HG02763 (cell line): ENCODE measurements at regions not wholly inside any gene's neighbourhood (a gene's known extent, or its start where the extent isn't known, plus 50 kb on each side); places are given as distances from the start of the nearest gene placed in this dataset.

Experiments
- ATAC-seq: cut with Tn5 transposase; IDR thresholded peaks from one replicate; pipeline ENCODE4 v1.9.1; 2021; ENCODE audit warnings: mild to moderate bottlenecking, moderate library complexity; ENCODE audit not compliant: unreplicated experiment

DNA sequence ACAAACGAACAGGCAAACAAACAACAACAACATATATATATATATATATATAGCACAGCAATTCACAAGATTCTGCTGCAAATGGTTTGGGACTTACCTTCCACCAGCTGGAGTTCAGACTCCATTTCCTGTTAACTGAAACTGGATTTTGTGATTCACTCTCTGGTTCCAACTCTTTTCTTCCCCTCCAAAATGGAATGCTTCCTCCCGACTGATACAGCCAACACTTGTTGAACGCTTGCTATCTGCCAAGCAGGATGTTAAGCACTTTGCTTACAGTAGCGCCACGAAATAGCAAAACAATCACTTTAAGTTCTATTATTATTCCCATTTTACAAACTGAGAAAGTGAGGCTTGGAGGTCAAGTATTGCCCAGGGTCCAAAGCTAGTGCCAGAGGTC, 116.0 kb upstream of the TMEM132C start:
- ATAC-seq = no peak

DNA sequence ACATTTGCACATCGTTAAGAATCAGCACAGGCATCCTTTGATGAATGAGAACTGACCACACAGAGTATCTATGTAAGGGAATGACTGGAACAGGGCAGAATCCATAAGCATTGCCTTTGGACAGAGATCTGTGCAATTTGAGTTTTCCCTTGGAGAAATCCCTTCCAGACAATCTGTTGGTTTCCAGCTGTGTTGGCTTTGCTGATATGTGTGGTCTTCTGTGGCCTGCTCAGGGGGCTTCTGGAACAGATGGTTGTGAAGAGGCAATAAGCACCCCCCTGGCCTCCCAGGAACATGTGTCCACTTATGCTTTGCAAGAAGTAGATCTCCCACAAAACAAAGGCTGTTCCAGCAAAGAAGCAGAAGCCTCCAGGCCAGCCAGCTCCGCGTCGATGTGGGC, 111.4 kb upstream of the TMEM132C start:
- ATAC-seq = no peak

DNA sequence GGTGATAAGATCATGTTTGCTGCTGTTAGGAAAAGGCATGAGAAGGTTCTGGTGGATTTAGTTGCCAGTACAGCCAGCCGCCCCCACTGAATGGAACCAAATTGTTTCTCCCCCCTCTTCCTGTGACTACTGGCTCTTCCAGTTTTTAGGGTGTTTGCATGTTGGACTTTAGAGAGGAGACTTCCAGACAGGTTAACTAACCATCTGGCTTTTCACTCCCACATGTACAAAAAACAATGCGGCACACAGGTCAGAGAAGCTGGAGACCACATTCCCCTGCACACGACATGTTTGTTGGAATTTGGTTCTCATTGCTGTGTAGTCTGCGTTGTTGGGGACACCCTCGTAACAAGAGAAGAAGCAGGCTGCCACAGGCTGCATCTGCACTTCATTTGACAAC, 103.9 kb upstream of the TMEM132C start:
- ATAC-seq = no peak

DNA sequence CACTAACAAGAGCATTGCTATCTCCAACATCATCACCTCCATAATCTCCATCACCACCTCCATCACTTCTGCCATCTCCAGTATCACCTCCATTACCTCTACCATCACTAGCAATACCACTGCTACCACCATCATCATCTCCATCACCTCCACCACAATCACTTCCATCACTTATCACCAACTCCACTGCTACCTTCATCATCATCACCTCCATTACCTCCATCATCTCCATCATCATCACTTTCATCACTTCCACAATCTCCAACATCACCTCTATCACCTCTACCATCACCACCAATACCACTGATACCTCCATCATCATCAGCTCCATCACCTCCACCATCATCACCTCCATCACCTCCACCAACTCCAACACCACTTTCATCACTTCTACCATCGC, 102.4 kb upstream of the TMEM132C start:
- ATAC-seq = no peak

DNA sequence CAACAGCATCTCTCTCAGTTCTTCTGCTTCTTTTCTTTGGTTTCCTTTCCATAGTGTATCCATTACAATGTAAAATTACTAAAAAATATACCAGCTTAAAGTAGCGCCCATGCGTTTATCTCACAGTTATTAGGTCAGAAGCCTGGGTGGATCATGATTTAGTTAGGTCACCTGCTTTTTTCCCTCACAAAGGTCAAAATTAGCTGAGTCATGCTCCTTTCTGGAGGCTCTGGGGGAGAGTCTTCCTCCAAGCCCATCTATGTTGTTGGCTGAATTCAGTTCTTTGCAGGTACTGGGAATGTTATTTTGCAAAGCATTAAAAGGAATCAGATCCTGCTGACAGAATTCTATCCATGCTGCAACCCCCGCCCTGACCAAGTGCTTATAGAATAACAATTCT, 101.6 kb upstream of the TMEM132C start:
- no peak for ATAC-seq

DNA sequence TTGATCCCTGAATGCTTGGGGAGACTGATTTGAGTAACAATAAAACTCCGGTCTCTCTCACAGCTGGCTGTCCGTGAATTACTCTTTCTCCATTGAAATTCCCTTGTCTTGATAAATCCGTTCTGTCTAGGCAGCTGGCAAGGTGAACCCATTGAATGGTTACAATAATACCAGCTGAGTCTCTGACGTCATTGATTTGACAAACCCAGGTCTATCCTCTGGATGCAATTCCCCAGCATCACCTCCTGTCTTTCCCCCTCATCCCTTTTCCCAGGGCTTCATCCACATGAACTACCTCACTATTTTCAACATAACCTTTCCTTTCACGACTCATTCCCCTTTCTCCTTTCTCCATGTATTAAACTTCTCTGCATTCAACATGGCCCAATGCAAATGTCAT, 98.7 kb upstream of the TMEM132C start:
- ATAC-seq = no peak

DNA sequence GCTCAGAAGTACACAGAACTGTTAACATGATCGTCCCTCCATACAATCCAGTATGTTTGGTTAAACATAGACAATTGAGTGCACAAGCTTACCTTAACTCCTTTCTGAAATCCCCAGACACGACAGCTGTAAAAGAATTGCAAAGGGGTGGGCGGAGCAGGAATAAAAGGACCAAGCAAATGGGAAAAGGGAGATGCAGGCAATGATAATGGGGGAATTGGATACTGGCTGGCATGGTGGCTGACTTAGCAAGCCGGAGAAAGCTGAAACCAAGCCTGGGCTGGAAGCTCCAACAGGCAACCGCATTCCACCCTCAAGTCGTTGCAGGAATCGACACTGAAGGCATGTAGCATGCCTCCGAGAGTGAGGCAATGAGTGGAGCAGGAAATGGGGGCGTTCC, 96.8 kb upstream of the TMEM132C start:
- ATAC-seq = no peak

DNA sequence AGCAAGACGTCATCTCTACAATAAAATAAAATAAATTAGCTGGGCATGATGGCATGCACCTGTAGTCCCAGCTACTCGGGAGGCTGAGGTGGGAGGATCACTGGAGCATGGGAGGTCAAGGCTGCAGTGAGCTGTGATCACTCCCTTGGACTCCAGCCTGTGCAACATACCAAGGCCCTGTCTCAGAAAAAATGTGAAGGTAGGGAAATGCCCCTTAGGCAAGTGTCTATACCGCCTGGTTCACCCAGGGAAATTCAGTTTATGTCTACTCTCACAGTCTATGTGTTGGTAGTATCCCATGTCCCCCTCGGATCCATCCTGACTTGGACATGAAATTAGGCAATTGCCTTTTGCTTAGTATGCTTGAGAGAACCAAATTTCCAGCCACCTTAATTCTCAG, 88.4 kb upstream of the TMEM132C start:
- no peak for ATAC-seq

DNA sequence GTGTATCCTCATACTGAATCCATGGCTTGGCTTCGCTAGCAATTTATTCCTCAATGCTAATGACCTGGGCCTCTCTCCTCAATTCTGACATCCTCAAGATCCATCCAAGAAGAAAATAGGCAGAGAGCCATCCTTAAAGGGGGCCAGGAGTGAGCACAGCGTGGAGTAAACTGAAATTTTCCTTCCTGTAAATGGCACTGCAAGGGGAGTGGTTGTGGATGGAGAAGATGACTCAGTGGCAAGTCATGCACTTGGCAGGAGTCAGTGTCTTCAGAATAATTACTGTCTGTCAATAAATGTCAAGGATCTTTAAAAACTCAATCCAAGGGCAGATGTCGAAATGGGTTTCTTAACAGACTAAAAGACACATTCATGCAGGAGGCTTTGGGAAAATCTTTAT, 88.0 kb upstream of the TMEM132C start:
- no peak for ATAC-seq

DNA sequence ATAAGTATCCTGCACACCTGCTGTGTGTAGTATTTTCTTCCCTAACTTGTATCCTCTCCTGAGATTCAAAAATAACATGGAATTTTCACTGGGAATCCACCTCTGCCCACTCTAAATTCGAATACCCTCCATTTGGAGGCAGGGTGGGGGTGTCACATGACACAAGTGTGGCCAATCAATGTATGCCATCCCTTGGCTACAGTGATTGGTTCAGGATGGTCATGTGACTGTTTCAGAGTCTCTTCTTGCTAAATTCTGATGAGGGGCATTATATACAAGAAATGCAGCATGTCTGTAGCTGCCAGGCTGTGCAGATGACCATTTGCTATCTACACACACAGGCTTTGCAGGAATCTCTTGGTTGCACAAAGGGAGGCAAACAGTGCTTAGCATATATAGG, 86.8 kb upstream of the TMEM132C start:
- no peak for ATAC-seq

DNA sequence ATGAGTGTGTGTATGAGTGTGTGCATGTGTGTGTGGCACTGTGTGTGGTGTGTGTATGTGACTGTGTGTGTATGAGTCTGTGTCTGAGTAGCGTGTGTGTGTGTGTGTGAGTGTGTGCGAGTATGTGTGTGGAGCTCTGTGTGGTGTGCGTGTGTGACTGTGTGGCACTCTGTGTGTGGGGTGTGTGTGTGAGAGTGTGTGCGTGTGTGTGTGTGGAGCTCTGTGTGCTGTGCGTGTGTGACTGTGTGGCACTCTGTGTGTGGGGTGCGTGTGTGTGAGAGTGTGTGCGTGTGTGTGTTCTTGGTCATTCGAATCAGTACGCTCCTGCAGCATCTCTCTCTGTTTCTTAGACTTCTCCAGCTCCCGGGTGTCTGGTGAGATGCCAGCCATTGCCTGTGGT, 76.9 kb upstream of the TMEM132C start:
- no peak for ATAC-seq

DNA sequence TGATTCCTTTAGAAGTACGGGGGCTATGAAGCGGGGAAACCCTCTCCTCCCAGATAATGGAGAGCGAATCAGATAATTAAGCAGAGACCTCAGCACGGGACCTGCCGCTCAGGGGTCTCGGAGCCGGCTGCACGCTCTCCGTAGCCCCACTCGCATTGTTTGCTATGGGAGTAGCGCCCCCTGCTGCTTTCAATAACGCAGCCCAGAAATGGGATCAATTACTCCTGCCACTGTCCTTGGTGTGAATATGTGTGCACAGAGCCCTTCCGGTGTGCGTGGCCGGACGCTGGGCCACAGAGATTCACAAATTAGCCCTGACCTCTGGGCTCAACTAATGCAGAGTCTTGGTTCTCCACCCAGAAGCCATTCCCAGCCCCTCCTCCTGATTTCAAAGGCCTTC, 76.4 kb upstream of the TMEM132C start:
- ATAC-seq = no peak

DNA sequence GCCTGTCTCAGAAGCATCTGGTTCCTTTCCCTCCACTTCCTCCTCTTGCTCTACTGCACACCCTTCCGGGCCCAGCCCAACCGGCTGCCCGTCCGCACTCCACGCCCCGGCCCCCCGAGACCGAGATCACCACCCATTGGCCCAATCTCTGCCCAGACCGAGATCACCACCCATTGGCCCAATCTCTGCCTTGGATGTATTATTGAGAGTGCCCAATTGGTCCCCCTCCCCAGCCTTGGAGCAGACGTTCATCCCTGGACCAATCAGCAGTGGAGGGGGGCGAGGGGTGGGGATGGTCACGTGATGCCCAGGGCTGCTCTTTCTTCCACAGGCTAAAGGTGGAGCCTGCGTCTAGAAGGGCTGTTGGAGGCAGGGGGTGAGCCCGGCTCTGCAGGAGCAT, 75.6 kb upstream of the TMEM132C start:
- ATAC-seq = no peak

DNA sequence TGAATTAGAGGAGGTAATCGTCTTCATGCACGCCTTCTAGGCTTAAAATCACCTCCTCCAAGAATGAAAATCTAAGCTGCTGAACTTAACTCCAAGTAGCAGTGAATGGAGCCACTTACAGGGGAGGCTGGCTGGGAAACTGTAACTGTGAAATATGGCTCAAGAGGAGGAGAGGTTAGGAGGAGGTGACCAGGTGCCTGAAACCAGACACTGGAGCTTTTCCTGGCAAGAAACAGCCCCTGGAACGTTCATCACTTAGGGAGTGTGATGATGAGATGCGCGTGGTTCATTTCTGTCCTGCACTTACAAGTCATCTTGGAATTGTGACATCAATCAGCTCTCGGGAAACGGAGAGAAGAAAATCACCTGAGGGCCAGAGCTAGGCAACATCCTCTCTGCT, 62.3 kb upstream of the TMEM132C start:
- no peak for ATAC-seq

DNA sequence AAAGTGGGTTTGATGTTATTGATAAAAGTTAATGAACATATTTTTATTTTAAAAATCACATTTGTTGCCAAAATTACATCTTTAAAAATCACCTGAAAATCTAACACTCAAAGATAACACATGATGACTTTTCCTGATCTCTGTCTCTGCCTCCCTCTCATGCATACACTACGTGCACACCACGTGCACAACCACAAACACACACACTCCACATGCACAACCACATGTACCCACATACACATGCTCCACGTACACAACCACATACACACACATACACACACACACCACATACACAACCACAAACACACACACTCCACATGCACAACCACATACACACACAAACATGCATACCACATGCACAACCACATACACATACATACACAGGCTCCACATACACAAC, 61.8 kb upstream of the TMEM132C start:
- ATAC-seq = no peak

DNA sequence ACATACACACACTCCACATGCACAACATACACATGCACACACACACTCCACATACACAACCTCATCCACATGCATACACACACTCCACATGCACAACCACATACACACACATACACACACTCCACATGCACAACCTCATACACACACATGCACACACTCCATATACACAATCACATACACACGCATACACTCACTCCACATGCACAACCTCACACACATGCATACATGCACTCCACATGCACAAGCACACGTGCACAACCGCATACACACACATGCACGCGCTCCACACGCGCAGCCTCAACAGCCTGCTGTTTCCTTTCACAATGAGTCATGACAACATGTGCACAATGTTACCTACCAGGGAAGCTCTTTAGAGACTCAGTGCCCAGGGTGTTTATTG, 61.2 kb upstream of the TMEM132C start:
- ATAC-seq = no peak
